ENCODE measurements at regions not wholly inside any gene's neighbourhood (a gene's known extent, or its start where the extent isn't known, plus 50 kb on each side); places are given as distances from the start of the nearest gene placed in this dataset.

- H3K9me3 ChIP-seq (ENCODE audit: low read length): no peaks in the 10 kb centered on the region
- no peaks in the 10 kb centered on the region for H3K4me1 ChIP-seq (ENCODE audit: insufficient read depth, low read length)
- peaks cover 5% of the 10 kb centered on the region for H3K27me3 ChIP-seq (ENCODE audit: insufficient read depth, low read length)
- no peak overlapping the region for H2AFZ ChIP-seq (ENCODE audit: low read depth, low read length)
- no peak overlapping the region for H3K4me3 ChIP-seq (ENCODE audit: low read length)
- H3K36me3 ChIP-seq (ENCODE audit: insufficient read depth, low read length): no peaks in the 10 kb centered on the region
Measured at GRCh38 chr17:73987395-73987794, 216.1 kb upstream of the RPL38 start.

- Histone ChIP-seq H3K4me1 (ENCODE audit: insufficient read depth, low read length) (no peaks in the 10 kb centered on the region), H3K9me3 (ENCODE audit: low read length) (no peaks in the 10 kb centered on the region), H3K27me3 (ENCODE audit: insufficient read depth, low read length) (peaks cover 5% of the 10 kb centered on the region), H2AFZ (ENCODE audit: low read depth, low read length) (no peak overlapping the region), H3K36me3 (ENCODE audit: insufficient read depth, low read length) (no peaks in the 10 kb centered on the region), H3K4me3 (ENCODE audit: low read length) (no peak overlapping the region)
Measured at GRCh38 chr17:73987845-73988509, 215.5 kb upstream of the RPL38 start.

DNA sequence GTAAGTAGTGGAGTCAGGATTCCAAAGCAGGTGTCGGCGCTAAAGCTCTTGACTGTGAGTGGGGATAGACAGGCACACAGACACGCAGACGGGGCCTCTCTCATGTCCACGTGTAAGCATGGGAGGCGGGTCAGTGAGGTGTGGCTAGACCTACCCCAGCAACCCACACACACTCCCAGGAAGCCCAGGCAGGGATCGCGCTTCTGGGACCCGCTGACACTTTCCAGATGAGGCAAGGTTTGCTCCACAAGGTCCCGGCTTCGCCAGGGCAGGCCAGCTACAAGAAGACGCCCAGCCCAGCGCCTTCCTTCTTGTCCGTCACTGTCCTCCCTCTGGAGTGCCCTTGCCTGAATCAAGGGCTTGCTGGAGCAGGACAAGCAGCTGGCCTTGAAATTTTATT lies 213.8 kb upstream of the RPL38 start:
- H3K9me3 ChIP-seq (ENCODE audit: low read length): no peaks in the 10 kb centered on the region
- no peak overlapping the region for H3K4me3 ChIP-seq (ENCODE audit: low read length)
- H3K4me1 ChIP-seq (ENCODE audit: insufficient read depth, low read length): no peaks in the 10 kb centered on the region
- H2AFZ ChIP-seq (ENCODE audit: low read depth, low read length): no peak overlapping the region
- peaks cover 2% of the 10 kb centered on the region for H3K27me3 ChIP-seq (ENCODE audit: insufficient read depth, low read length)
- no peaks in the 10 kb centered on the region for H3K36me3 ChIP-seq (ENCODE audit: insufficient read depth, low read length)

- no peak overlapping the region for H2AFZ ChIP-seq (ENCODE audit: low read depth, low read length)
- H3K27me3 ChIP-seq (ENCODE audit: insufficient read depth, low read length): no peaks in the 10 kb centered on the region
- no peaks in the 10 kb centered on the region for H3K4me1 ChIP-seq (ENCODE audit: insufficient read depth, low read length)
- no peak overlapping the region for H3K4me3 ChIP-seq (ENCODE audit: low read length)
- H3K9me3 ChIP-seq (ENCODE audit: low read length): no peaks in the 10 kb centered on the region
- H3K36me3 ChIP-seq (ENCODE audit: insufficient read depth, low read length): no peaks in the 10 kb centered on the region
Measured at GRCh38 chr17:73990290-73990689, 213.2 kb upstream of the RPL38 start.

- no peaks in the 10 kb centered on the region for H3K9me3 ChIP-seq (ENCODE audit: low read length)
- no peaks in the 10 kb centered on the region for H3K36me3 ChIP-seq (ENCODE audit: insufficient read depth, low read length)
- no peaks in the 10 kb centered on the region for H3K27me3 ChIP-seq (ENCODE audit: insufficient read depth, low read length)
- no peak overlapping the region for H2AFZ ChIP-seq (ENCODE audit: low read depth, low read length)
- H3K4me1 ChIP-seq (ENCODE audit: insufficient read depth, low read length): no peaks in the 10 kb centered on the region
- H3K4me3 ChIP-seq (ENCODE audit: low read length): no peak overlapping the region
Measured at GRCh38 chr17:73991260-73991659, 212.2 kb upstream of the RPL38 start.

DNA sequence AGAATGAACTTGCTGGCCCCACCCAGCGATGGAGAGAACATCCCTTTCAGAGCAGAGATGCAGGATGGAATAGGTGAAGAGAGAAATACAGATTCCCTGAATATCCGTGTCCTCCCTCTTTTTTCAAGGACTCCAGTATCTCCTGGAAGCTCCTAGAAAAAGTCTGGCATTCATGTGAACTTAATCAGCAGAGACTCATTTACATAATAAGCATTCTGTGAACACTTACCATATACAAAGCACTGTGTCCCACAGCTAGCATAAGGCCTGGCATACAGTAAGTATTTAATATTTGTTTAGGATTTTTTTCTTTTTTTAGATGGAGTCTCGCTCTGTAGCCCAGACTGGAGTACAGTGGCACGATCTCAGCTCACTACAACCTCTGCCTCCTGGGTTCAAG lies 208.5 kb upstream of the RPL38 start:
- no peaks in the 10 kb centered on the region for H3K27me3 ChIP-seq (ENCODE audit: insufficient read depth, low read length)
- no peaks in the 10 kb centered on the region for H3K36me3 ChIP-seq (ENCODE audit: insufficient read depth, low read length)
- H3K9me3 ChIP-seq (ENCODE audit: low read length): no peaks in the 10 kb centered on the region
- no peak overlapping the region for H3K4me3 ChIP-seq (ENCODE audit: low read length)
- no peaks in the 10 kb centered on the region for H3K4me1 ChIP-seq (ENCODE audit: insufficient read depth, low read length)
- H2AFZ ChIP-seq (ENCODE audit: low read depth, low read length): no peak overlapping the region

DNA sequence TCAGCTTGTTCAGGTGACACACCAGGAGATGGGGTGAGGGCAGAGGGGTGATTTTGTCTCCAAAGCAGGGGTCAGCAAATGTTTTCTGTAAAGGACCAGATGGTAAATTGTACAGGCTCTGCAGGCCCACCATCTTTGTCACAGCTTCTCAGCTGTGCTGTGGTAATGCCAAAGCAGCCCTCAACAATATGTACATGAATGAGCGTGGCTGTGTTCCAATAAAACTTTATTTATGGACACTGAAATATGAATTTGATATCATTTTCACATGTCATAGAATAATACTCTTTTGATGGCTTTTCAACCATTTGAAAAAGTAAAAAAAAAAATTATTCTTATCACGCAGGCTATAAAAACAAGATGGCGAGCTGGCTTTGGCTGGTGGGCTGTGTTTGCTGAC lies 206.4 kb upstream of the RPL38 start:
- Histone ChIP-seq H3K27me3 (ENCODE audit: insufficient read depth, low read length) (no peaks in the 10 kb centered on the region), H3K4me3 (ENCODE audit: low read length) (no peak overlapping the region)

DNA sequence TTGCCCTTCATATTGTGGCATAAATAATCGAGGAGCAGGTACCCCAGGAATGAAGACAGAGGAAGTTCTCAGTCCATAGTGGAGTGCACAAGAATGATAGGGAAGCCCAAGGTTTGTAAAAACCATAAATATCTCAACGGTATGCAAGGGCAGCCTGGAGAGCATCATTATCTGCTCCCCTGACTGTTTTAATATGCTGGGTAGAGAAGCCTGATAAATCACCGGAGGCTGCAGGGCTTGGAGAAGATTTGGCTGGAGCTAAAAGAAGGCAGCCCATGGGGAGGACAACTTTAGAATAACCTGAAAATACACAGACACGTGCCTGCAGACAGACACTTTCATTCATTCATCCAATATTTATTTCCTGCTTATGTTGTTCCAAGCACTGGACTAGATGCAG lies 205.2 kb upstream of the RPL38 start:
- no peak overlapping the region for H3K4me3 ChIP-seq (ENCODE audit: low read length)
- H3K27me3 ChIP-seq (ENCODE audit: insufficient read depth, low read length): no peaks in the 10 kb centered on the region
- H3K36me3 ChIP-seq (ENCODE audit: insufficient read depth, low read length): no peaks in the 10 kb centered on the region
- H3K4me1 ChIP-seq (ENCODE audit: insufficient read depth, low read length): no peaks in the 10 kb centered on the region
- no peaks in the 10 kb centered on the region for H3K9me3 ChIP-seq (ENCODE audit: low read length)
- no peak overlapping the region for H2AFZ ChIP-seq (ENCODE audit: low read depth, low read length)

More for the DNA sequence above, 206.4 kb upstream of the RPL38 start:
- H3K4me1 ChIP-seq (ENCODE audit: insufficient read depth, low read length): no peaks in the 10 kb centered on the region
- H2AFZ ChIP-seq (ENCODE audit: low read depth, low read length): no peak overlapping the region
- no peaks in the 10 kb centered on the region for H3K36me3 ChIP-seq (ENCODE audit: insufficient read depth, low read length)
- H3K9me3 ChIP-seq (ENCODE audit: low read length): no peaks in the 10 kb centered on the region

DNA sequence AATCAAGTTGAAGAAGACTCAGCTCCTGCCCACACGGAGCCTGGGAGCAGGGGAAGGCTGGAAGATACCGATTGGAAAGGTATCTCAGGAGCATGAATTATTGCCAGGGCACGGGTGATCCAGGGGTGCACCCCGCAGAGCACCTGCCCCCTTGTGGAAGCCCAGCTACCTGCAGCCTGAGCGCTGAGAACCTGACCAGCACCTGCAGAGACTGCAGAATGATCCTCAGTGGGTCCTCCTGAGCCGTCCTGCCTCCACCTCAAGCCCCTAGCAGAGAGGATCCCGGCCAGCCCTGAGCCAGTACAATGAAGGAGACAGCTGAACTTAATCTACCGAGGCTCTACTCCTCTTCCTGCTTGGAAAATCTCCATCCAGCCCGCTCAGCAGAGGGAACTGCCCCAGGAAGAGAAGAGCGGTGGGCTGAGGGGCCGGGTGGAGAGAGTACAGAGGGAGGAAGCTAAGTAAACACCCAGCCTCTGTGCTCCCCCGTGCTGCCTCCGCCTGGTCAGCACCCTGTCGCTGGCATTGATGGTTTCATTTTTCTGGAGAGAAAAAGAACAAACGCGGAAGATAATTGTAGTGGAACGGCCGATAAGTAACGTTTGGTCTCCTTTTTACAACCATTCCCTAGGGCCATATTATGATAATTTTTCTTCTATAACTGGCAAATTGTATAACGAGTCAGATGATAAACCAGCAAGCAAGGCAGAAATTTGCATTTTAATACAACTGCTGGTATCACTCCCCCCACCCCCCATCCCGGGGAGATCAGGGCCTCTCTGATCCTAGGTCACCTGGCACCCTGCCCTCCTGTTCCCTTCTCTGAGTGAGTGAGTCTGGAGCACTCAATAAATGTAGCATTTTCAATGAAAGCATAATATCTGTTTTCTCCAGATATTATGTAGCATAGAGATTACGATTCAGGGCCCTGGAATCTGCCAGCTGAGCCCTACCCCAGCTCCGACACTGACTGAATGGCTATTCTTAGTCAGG lies 204.5 kb upstream of the RPL38 start:
- Histone ChIP-seq H3K36me3 (ENCODE audit: insufficient read depth, low read length) (no peaks in the 10 kb centered on the region), H3K4me3 (ENCODE audit: low read length) (no peak overlapping the region), H3K9me3 (ENCODE audit: low read length) (no peaks in the 10 kb centered on the region), H2AFZ (ENCODE audit: low read depth, low read length) (no peak overlapping the region), H3K4me1 (ENCODE audit: insufficient read depth, low read length) (no peaks in the 10 kb centered on the region), H3K27me3 (ENCODE audit: insufficient read depth, low read length) (no peaks in the 10 kb centered on the region)

DNA sequence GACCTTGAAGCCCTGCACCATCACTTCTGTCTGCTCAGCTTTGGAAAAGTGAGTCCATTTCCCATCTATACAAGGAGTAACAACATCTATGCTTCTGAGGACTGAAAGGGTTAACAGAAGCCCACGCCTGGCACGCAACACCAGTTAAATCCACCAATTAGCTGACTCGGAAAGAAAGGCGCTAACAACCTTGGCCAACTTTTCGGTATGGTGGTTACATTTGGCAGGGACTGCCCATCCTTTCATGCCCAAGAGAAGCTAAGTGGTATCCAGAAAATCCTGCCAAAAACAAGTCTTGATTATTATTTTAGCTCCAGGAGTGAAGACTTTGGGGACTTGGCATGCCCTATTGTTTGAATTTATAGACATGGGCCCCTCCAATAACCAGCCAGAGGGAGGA lies 202.3 kb upstream of the RPL38 start:
- Histone ChIP-seq H3K4me3 (ENCODE audit: low read length) (no peak overlapping the region), H2AFZ (ENCODE audit: low read depth, low read length) (no peak overlapping the region), H3K27me3 (ENCODE audit: insufficient read depth, low read length) (peaks cover 6% of the 10 kb centered on the region), H3K36me3 (ENCODE audit: insufficient read depth, low read length) (no peaks in the 10 kb centered on the region), H3K9me3 (ENCODE audit: low read length) (no peaks in the 10 kb centered on the region), H3K4me1 (ENCODE audit: insufficient read depth, low read length) (no peaks in the 10 kb centered on the region)

DNA sequence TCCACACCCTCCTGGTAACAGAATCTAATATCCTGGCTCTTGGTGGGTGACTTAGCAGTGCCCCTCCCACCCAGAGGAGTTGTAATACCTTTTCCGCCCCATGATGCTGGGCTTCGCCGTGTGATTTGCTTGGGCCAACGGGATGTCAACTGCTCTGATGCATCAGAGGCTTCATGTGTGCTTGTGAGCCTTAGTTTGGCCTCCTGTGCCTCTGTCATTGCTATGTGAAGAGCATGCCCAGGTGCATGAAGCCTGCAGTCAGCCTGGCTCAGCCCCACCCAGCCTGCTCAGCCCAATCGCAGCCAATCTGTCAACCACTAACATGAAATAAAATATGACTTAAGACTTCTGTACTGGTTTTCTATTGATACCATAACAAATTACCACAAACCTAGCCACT lies 201.2 kb upstream of the RPL38 start:
- peaks cover 6% of the 10 kb centered on the region for H3K27me3 ChIP-seq (ENCODE audit: insufficient read depth, low read length)
- H3K4me1 ChIP-seq (ENCODE audit: insufficient read depth, low read length): no peaks in the 10 kb centered on the region
- H3K36me3 ChIP-seq (ENCODE audit: insufficient read depth, low read length): no peaks in the 10 kb centered on the region
- no peaks in the 10 kb centered on the region for H3K9me3 ChIP-seq (ENCODE audit: low read length)
- H3K4me3 ChIP-seq (ENCODE audit: low read length): no peak overlapping the region
- no peak overlapping the region for H2AFZ ChIP-seq (ENCODE audit: low read depth, low read length)

DNA sequence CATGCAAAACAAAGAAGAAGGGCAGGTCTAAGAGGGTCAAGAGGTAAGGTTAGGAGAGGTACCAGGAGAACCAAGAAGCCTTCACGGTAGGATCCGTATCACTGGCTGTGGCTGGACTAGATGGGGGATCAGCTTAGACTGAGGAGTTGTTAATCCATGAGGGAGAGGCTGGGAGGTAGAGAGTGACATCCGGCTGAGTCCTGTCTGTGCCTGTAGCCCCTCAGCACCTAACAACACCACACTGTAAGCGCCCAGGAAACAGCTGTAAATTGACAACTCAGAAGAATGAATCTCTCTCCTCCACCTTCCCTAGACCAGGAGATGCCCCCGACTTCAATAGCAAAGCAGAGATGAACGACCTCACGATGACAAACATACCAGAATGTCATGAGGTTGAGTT lies 199.4 kb upstream of the RPL38 start:
- Histone ChIP-seq H3K9me3 (ENCODE audit: low read length) (no peaks in the 10 kb centered on the region), H2AFZ (ENCODE audit: low read depth, low read length) (no peak overlapping the region), H3K4me3 (ENCODE audit: low read length) (no peak overlapping the region), H3K27me3 (ENCODE audit: insufficient read depth, low read length) (peaks cover 6% of the 10 kb centered on the region), H3K36me3 (ENCODE audit: insufficient read depth, low read length) (no peaks in the 10 kb centered on the region), H3K4me1 (ENCODE audit: insufficient read depth, low read length) (no peaks in the 10 kb centered on the region)

DNA sequence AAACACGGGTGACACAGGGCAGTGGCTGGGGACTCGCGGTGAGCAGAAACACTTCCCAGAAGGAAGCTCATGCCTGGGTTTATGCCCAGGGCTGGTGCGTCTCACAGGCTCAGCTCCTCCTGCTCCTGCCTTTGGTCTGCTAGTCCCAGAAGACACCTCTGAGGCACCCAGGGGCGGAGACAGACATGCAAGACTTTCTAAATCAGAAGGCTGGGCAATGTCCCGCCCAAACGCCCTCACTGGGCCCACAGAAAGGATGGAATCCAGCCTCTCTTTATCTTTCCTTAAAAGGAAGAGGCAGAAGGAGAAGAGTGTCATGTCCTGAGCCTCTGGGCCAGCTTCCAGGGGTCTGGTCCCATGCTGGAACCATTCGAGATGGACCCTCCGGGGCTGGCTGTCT lies 197.7 kb upstream of the RPL38 start:
- no peak overlapping the region for H2AFZ ChIP-seq (ENCODE audit: low read depth, low read length)
- no peaks in the 10 kb centered on the region for H3K4me1 ChIP-seq (ENCODE audit: insufficient read depth, low read length)
- no peaks in the 10 kb centered on the region for H3K36me3 ChIP-seq (ENCODE audit: insufficient read depth, low read length)
- peaks cover 6% of the 10 kb centered on the region for H3K27me3 ChIP-seq (ENCODE audit: insufficient read depth, low read length)
- no peak overlapping the region for H3K4me3 ChIP-seq (ENCODE audit: low read length)
- no peaks in the 10 kb centered on the region for H3K9me3 ChIP-seq (ENCODE audit: low read length)
